Hematopoietic multipotent progenitor cell (in vitro differentiated cells): ENCODE measurements at regions not wholly inside any gene's neighbourhood (a gene's known extent, or its start where the extent isn't known, plus 50 kb on each side); places are given as distances from the start of the nearest gene placed in this dataset.

ENCODE experiments used
- DNase-seq, 3 donors: peaks; one replicate each; pipeline ENCODE4 v3.0.0-alpha.2; 2011 to 2015; ENCODE audit warnings: low read depth in 2 of 3, low spot score in 2 of 3

DNA sequence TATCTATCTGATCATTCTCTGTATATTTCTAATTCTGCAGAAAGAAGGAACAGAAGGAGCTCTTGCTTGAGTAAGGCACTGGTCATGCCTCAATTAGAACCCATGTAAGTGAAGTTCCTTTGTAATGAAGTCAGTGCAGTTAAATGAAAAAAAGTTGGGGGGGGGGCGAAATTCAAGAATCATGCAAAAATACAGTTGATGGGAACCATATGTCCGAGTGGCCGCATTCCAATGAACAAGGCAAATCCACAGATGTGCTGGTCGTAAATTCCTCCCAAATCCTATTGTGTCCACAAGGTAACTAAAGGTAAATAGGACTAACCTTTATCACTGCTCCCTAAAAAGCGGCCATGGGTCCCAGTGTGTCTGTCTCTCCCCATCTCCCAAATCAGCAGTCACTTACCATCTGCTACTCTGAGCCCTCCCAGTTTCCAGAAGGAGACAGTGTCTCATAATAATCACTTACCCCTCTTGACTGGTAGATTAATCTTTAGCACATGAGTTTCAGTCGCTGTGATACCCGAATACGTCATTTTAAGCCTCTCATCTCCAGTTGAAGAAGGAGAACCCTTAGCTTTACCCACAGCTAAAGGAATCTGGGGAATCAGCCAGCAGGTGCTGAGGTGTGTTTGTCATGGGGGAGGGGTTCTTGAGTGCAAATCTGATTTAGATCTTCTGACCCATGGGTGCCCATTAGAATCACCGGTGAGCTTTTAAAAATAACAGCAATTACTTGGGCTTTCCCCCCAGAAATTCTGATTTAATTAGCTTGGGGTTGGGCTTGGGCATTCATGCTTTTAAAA is 56.3 kb upstream of the EPHB3 start:
- no peak for DNase-seq

DNA sequence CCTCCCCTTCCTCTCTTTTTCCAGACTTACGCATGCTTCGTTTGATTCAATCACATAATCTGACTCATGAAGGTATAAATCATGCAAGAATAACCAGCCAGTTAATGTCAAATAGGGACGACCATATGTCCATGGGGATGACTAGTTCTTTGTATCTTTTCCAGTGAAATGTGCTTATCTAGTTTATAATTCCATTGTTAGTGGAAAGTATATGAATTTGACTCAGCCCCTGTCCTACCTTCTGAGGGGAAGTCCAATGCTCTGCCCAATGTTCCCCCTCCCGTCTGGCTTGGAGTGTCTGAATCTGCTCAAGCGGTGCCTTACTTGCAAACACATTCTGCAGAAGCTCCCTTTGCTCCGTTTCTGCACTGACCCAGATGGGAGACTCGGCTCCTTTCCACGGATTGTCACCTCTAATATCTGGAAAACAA is 55.0 kb upstream of the EPHB3 start:
- no peak for DNase-seq

GRCh38 chr3:184508938-184509337 is 52.6 kb upstream of the EPHB3 start:
- no peak for DNase-seq

GRCh38 chr3:184511741-184512140 is 49.8 kb upstream of the EPHB3 start:
- no peak for DNase-seq
